Smooth muscle cell (in vitro differentiated cells): ENCODE measurements at regions not wholly inside any gene's neighbourhood (a gene's known extent, or its start where the extent isn't known, plus 50 kb on each side); places are given as distances from the start of the nearest gene placed in this dataset.
"Not testable (repeated sequence)": the region's sequence is repeated elsewhere in the genome, so short reads cannot be mapped to it uniquely, and the experiment has no call there.

Experiments
- DNase-seq: peaks from one replicate; lab custom pipeline; 2025; ENCODE audit not compliant: unreplicated experiment; lab: John Stamatoyannopoulos, UW
- H2AFZ ChIP-seq: fragments of 200-600 bp; sonication (generic); 2 replicates; pipeline ENCODE4 v1.6.0; 2016; ENCODE audit warnings: antibody characterized with exemption, low read depth, mild to moderate bottlenecking
- H3F3A ChIP-seq: fragments of 200-600 bp; sonication (generic); 2 replicates; pipeline ENCODE4 v1.6.0; 2017; ENCODE audit warnings: antibody characterized with exemption, low read depth
- H3K27ac ChIP-seq: fragments of 200-600 bp; sonication (generic); 2 replicates; pipeline ENCODE4 v1.5.1; 2016; ENCODE audit warnings: low read depth, mild to moderate bottlenecking
- H3K27me3 ChIP-seq: fragments of 200-600 bp; sonication (generic); 2 replicates; pipeline ENCODE4 v1.6.1; 2016; ENCODE audit warnings: low read depth, mild to moderate bottlenecking
- H3K36me3 ChIP-seq: fragments of 200-600 bp; sonication (generic); 2 replicates; pipeline ENCODE4 v1.5.1; 2016; ENCODE audit warnings: low read depth
- H3K4me1 ChIP-seq: fragments of 200-600 bp; sonication (generic); 2 replicates; pipeline ENCODE4 v1.5.1; 2016; ENCODE audit warnings: low read depth
- H3K4me2 ChIP-seq: fragments of 200-600 bp; sonication (generic); 2 replicates; pipeline ENCODE4 v1.6.0; 2016; ENCODE audit warnings: mild to moderate bottlenecking
- H3K4me3 ChIP-seq: fragments of 200-600 bp; sonication (generic); 2 replicates; pipeline ENCODE4 v1.5.1; 2016; ENCODE audit warnings: mild to moderate bottlenecking
- H3K79me2 ChIP-seq: fragments of 200-600 bp; sonication (generic); 2 replicates; pipeline ENCODE4 v1.6.0; 2016; ENCODE audit warnings: low read depth, mild to moderate bottlenecking
- H3K9ac ChIP-seq: fragments of 200-600 bp; sonication (generic); 2 replicates; pipeline ENCODE4 v1.6.0; 2016; ENCODE audit warnings: low read depth
- H3K9me3 ChIP-seq: fragments of 200-600 bp; sonication (generic); replicated peaks from 2 replicates; pipeline ENCODE4 v1.5.1; 2016; ENCODE audit warnings: low read depth
- H4K20me1 ChIP-seq: fragments of 200-600 bp; sonication (generic); 2 replicates; pipeline ENCODE4 v1.6.0; 2016; ENCODE audit warnings: low read depth
- WGBS: methylation state at CpG from one replicate; pipeline ENCODE4 v1.1.7; 2016; ENCODE audit warnings: low lambda C conversion rate; 5-methylcytosine and 5-hydroxymethylcytosine counted together
- TF ChIP-seq, protein P1 (sequence below): fragments of 200-600 bp; sonication (generic); IDR thresholded peaks from 2 replicates; pipeline ENCODE4 v1.5.1; 2017; ENCODE audit warnings: borderline replicate concordance, mild to moderate bottlenecking, antibody characterized with exemption; ENCODE audit not compliant: insufficient read depth, poor library complexity, severe bottlenecking

GRCh38 chr4:79547851-79548250 is 139.8 kb upstream of the GK2 start:
- Histone ChIP-seq H3K9ac (no peak overlapping the region), H3K27me3 (no peaks in the 10 kb centered on the region), H3K4me1 (no peaks in the 10 kb centered on the region), H3K4me3 (no peak overlapping the region), H4K20me1 (no peaks in the 10 kb centered on the region), H3F3A (no peaks in the 10 kb centered on the region), H3K79me2 (no peaks in the 10 kb centered on the region), H3K27ac (no peak overlapping the region), H2AFZ (no peak overlapping the region), H3K36me3 (no peaks in the 10 kb centered on the region), H3K9me3 (no peaks in the 10 kb centered on the region), H3K4me2 (no peak overlapping the region)
- TF ChIP-seq, protein P1, sequence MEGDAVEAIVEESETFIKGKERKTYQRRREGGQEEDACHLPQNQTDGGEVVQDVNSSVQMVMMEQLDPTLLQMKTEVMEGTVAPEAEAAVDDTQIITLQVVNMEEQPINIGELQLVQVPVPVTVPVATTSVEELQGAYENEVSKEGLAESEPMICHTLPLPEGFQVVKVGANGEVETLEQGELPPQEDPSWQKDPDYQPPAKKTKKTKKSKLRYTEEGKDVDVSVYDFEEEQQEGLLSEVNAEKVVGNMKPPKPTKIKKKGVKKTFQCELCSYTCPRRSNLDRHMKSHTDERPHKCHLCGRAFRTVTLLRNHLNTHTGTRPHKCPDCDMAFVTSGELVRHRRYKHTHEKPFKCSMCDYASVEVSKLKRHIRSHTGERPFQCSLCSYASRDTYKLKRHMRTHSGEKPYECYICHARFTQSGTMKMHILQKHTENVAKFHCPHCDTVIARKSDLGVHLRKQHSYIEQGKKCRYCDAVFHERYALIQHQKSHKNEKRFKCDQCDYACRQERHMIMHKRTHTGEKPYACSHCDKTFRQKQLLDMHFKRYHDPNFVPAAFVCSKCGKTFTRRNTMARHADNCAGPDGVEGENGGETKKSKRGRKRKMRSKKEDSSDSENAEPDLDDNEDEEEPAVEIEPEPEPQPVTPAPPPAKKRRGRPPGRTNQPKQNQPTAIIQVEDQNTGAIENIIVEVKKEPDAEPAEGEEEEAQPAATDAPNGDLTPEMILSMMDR: no peak
- 91% methylated on average over 3 of the region's 3 CpGs for WGBS
- DNase-seq: no peak

DNA sequence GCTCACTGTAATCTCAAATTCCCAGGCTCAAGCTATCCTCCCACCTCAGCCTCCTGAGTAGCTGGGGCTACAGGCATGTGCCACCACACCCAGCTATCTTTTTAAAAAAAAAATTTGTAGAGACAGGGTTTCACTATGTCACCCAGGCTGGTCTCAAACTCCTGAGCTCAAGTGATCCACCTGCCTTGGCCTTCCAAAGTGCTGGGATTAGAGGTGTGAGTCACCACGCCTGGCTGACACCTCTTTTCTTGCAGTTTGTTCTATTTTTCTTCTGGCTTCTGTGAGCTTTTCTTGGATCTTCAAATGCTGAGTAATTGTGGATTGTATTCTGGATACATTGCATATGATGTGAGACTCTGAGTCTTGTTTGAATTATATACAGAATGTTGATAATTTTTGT is 137.3 kb upstream of the GK2 start:
- H2AFZ ChIP-seq, H3K9ac ChIP-seq, H3F3A ChIP-seq, H4K20me1 ChIP-seq, H3K27me3 ChIP-seq, H3K4me2 ChIP-seq, H3K4me1 ChIP-seq, H3K9me3 ChIP-seq, H3K27ac ChIP-seq, H3K79me2 ChIP-seq, H3K36me3 ChIP-seq, H3K4me3 ChIP-seq, DNase-seq: not testable (repeated sequence)
- WGBS: 88% methylated on average over 1 of the region's 1 CpG

- no peak overlapping the region for H3K4me2 ChIP-seq
- no peak overlapping the region for H3K9ac ChIP-seq
- TF ChIP-seq, protein P1: no peak
- no peak overlapping the region for H3K4me3 ChIP-seq
- no peaks in the 10 kb centered on the region for H3K9me3 ChIP-seq
- no peaks in the 10 kb centered on the region for H3K4me1 ChIP-seq
- H3F3A ChIP-seq: no peaks in the 10 kb centered on the region
- H3K27me3 ChIP-seq: no peaks in the 10 kb centered on the region
- no peak overlapping the region for H3K27ac ChIP-seq
- WGBS: 89% methylated on average over 4 of the region's 4 CpGs
- no peak for DNase-seq
- no peak overlapping the region for H2AFZ ChIP-seq
- H3K79me2 ChIP-seq: no peaks in the 10 kb centered on the region
- H3K36me3 ChIP-seq: no peaks in the 10 kb centered on the region
- no peaks in the 10 kb centered on the region for H4K20me1 ChIP-seq
Measured at GRCh38 chr4:79540143-79540542, 132.1 kb upstream of the GK2 start.

DNA sequence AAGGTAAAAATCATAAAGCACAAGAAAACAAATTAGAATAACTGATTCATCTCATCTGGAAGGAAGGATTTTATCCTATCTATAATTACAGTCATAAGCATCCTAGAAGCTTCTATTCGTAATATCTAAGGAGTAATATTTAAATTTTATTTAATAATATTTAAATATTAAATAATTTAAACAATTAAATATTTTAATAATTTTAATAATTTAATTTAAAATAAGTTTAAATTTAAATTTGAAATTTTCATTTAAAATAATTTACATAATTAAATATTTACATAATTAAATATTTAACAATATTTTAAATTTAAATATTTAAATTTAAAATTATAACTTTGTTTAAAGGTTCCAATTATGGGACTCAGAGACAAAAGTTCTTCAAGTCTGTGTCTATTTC is 127.5 kb upstream of the GK2 start:
- no peaks in the 10 kb centered on the region for H3K4me1 ChIP-seq
- no peak overlapping the region for H2AFZ ChIP-seq
- no peak overlapping the region for H3K4me3 ChIP-seq
- DNase-seq: no peak
- no peaks in the 10 kb centered on the region for H3K9me3 ChIP-seq
- no peaks in the 10 kb centered on the region for H3K36me3 ChIP-seq
- no peaks in the 10 kb centered on the region for H4K20me1 ChIP-seq
- H3K4me2 ChIP-seq: no peak overlapping the region
- no peak overlapping the region for H3K27ac ChIP-seq
- WGBS: 93% methylated on average over 1 of the region's 1 CpG
- H3K79me2 ChIP-seq: no peaks in the 10 kb centered on the region
- no peak overlapping the region for H3K9ac ChIP-seq
- no peaks in the 10 kb centered on the region for H3F3A ChIP-seq
- TF ChIP-seq, protein P1: no peak
- H3K27me3 ChIP-seq: no peaks in the 10 kb centered on the region
